Activated CD8-positive, alpha-beta memory T cell treated with anti-CD3 and anti-CD28 coated beads for 36 hours (primary cell): ENCODE measurements at regions not wholly inside any gene's neighbourhood (a gene's known extent, or its start where the extent isn't known, plus 50 kb on each side); places are given as distances from the start of the nearest gene placed in this dataset.
"Not testable (repeated sequence)": the region's sequence is repeated elsewhere in the genome, so short reads cannot be mapped to it uniquely, and the experiment has no call there.

Experiments
- CTCF ChIA-PET: fragments of 350-600 bp; sonication (Branson Sonifier 250); formaldehyde crosslinking; loops from one replicate; lab custom pipeline; 2021; ENCODE audit warnings: antibody characterized with exemption; lab: Charles Lee
- POLR2A ChIA-PET: fragments of 350-600 bp; sonication (Branson Sonifier 250); formaldehyde crosslinking; loops from one replicate; lab custom pipeline; 2021; ENCODE audit warnings: antibody characterized with exemption; lab: Charles Lee

DNA sequence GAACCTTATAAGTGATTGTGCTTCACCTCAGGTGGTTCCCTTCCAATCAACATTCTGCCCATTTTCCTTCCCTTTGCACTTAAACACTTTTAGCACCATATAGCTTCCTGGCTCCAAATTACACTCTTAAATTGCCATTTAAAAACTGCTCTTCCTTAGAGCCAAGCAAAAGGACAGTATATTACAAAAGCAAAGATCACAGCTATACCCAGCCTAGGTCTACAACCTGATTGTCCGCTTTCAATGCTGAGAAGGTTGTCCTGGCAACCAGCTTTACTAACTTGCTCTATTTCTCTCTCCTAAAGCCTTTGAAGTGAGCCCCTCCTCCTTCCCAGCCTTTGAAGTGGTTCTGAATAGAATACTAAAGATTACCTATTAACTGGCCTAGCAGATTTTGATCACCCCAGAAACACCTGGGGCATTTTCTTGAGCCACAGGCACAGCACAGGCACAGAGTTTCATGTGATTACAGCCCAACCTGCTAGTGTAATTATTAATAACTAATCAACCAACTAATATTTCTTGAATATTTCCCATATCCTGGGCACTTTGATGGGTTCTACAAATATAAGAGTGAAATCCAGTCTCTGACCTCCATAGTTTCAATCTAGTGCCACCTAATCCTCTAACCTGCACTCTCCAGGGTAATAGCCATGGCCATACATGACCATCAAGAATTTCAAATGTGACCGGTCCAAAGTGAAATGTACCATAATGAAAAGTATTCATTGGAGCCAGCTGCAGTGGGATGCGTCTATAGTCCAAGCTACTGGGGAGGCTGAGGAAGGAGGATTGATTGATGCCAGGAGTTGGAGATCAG, 63.6 kb upstream of the TRIM24 start:
- CTCF ChIA-PET, result no interaction called here
- POLR2A ChIA-PET, result no interaction called here

GRCh38 chr7:138397071-138397433, 63.0 kb upstream of the TRIM24 start:
- CTCF ChIA-PET, POLR2A ChIA-PET: not testable (repeated sequence)

GRCh38 chr7:138398857-138399256, 61.2 kb upstream of the TRIM24 start:
- ChIA-PET CTCF (interaction anchor here (0.7 kb wide), 1 partner anchor 70 kb away, joined by 4 read pairs; no protein-coding TSS in a partner anchor), POLR2A (interaction anchor here (0.7 kb wide), 1 partner anchor 25 kb away, joined by 3 read pairs; no protein-coding TSS in a partner anchor)

DNA sequence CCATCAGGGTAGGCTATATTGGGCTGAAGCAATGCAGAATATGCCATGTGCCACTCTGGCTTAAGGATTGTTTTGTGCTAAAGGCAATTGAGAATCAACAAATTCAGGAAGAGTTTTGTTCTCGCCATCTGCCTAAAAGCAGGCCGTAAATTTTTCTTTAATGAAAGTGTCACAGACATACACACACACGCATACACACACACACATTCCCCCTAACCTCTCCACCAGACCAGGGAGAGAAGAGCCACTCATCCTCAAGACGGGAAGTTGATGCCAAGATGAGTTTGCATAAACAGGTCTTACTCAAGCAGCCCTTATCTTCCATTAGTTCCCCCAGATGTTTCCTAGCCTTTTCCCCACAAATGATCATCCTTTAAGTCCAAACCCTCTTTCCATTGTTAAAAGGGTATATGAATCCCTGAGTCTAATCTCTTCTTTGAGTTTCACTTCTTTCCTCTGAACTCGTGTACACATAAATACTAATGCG, 59.6 kb upstream of the TRIM24 start:
- ChIA-PET POLR2A (no interaction called here), CTCF (no interaction called here)

DNA sequence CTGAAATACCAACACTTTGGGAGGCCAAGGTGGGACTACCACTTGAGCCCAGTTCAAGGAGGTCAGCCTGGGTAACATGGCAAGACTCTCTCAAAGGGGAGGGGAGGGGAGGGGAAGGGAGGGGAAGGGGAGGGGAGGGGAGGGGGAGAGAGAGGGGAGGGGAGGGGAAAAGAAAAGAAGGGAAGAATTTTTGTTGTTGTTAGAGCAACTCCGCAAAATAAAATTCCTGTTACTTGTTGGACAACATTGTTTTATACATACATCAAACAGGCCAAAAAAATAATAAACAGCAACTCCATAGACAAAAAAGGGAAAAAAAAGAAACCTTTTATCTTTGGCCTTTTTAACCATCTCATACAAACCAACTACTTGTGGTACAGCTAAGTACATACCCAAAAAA, 57.3 kb upstream of the TRIM24 start:
- ChIA-PET POLR2A (no interaction called here), CTCF (no interaction called here)

GRCh38 chr7:138405496-138405895, 54.6 kb upstream of the TRIM24 start:
- CTCF ChIA-PET, result no interaction called here
- POLR2A ChIA-PET, result no interaction called here

- ChIA-PET CTCF (no interaction called here), POLR2A (no interaction called here)
These were observed 52.3 kb upstream of the TRIM24 start for GRCh38 chr7:138407792-138408191.
